ENCODE measurements at regions not wholly inside any gene's neighbourhood (a gene's known extent, or its start where the extent isn't known, plus 50 kb on each side); places are given as distances from the start of the nearest gene placed in this dataset.

- CTCF ChIA-PET = no interaction called here
- peaks cover 11% of the 10 kb centered on the region for H3K4me1 Mint-ChIP-seq (ENCODE audit: low read depth, unreplicated experiment)
- H3K4me1 ChIP-seq = peaks cover 10% of the 10 kb centered on the region
- TF ChIP-seq CTCF (IDR thresholded peaks at IDR 0.05; ENCODE audit: insufficient read depth in 1 of 2, low read depth in 1 of 2, low read length in 1 of 2, severe bottlenecking in 1 of 2, unreplicated experiment in 1 of 2) = no peak
- H3K36me3 ChIP-seq (ENCODE audit: control insufficient read depth, insufficient read depth, low read length) = no peaks in the 10 kb centered on the region
- BruUV-seq (replicated peaks) = no TSS peak
- POLR2A ChIA-PET = no interaction called here
- DNase-seq = no peak
- peaks cover 2% of the 10 kb centered on the region for H3K27me3 Mint-ChIP-seq (ENCODE audit: insufficient read depth, unreplicated experiment)
- no peak overlapping the region for H3K27ac Mint-ChIP-seq (ENCODE audit: unreplicated experiment)
- no peaks in the 10 kb centered on the region for H3K9me3 ChIP-seq
- no peak overlapping the region for H3K4me3 Mint-ChIP-seq (ENCODE audit: unreplicated experiment)
- intact Hi-C loops (cut with micrococcal nuclease; ENCODE audit: unreplicated experiment) = no loop called here
- no peak overlapping the region for H3K4me3 ChIP-seq (ENCODE audit: low read depth, low read length)
- no peaks in the 10 kb centered on the region for H3K36me3 Mint-ChIP-seq (ENCODE audit: insufficient read depth, unreplicated experiment)
- no peaks in the 10 kb centered on the region for H3K27me3 ChIP-seq (replicated peaks; ENCODE audit: control insufficient read depth, insufficient read depth, low read length)
- peaks cover 16% of the 10 kb centered on the region for H3K9me3 Mint-ChIP-seq (ENCODE audit: unreplicated experiment)
Measured at GRCh38 chr1:199448646-199449045, 578.9 kb upstream of the NR5A2 start.

DNA sequence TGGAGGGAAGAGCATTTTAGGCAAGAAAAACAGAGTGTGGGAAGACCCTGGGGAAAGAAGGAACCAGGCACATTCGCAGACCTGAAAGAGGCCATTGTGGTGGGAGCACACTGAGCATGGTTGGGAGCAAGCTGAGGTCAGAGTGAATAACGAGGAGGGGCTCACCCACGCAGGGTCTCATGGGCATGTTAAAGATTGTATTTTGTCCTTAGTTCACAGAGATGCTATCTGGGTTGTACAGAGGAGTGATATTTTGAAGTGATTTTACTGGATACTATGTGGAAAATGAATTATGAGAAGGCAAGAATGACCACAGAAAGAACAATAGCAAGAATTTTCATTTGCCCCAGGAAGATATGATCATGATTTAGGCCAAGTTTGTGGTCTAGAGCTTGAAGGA is 578.3 kb upstream of the NR5A2 start:
- no peaks in the 10 kb centered on the region for H3K36me3 ChIP-seq (ENCODE audit: control insufficient read depth, insufficient read depth, low read length)
- peaks cover 10% of the 10 kb centered on the region for H3K4me1 ChIP-seq
- ChIA-PET CTCF (no interaction called here), POLR2A (no interaction called here)
- Mint-ChIP-seq H3K36me3 (ENCODE audit: insufficient read depth, unreplicated experiment) (no peaks in the 10 kb centered on the region), H3K27ac (ENCODE audit: unreplicated experiment) (no peak overlapping the region), H3K4me1 (ENCODE audit: low read depth, unreplicated experiment) (peaks cover 11% of the 10 kb centered on the region), H3K27me3 (ENCODE audit: insufficient read depth, unreplicated experiment) (peaks cover 2% of the 10 kb centered on the region), H3K9me3 (ENCODE audit: unreplicated experiment) (peaks cover 16% of the 10 kb centered on the region), H3K4me3 (ENCODE audit: unreplicated experiment) (no peak overlapping the region)
- H3K4me3 ChIP-seq (ENCODE audit: low read depth, low read length) = no peak overlapping the region
- H3K27me3 ChIP-seq (replicated peaks; ENCODE audit: control insufficient read depth, insufficient read depth, low read length) = no peaks in the 10 kb centered on the region
- no peaks in the 10 kb centered on the region for H3K9me3 ChIP-seq
- no peak for TF ChIP-seq CTCF (IDR thresholded peaks at IDR 0.05; ENCODE audit: insufficient read depth in 1 of 2, low read depth in 1 of 2, low read length in 1 of 2, severe bottlenecking in 1 of 2, unreplicated experiment in 1 of 2)
- no TSS peak for BruUV-seq (replicated peaks)
- no peak for DNase-seq
- intact Hi-C loops (cut with micrococcal nuclease; ENCODE audit: unreplicated experiment) = no loop called here

- Mint-ChIP-seq H3K9me3 (ENCODE audit: unreplicated experiment) (peaks cover 16% of the 10 kb centered on the region), H3K27me3 (ENCODE audit: insufficient read depth, unreplicated experiment) (peaks cover 2% of the 10 kb centered on the region), H3K36me3 (ENCODE audit: insufficient read depth, unreplicated experiment) (no peaks in the 10 kb centered on the region), H3K27ac (ENCODE audit: unreplicated experiment) (no peak overlapping the region), H3K4me3 (ENCODE audit: unreplicated experiment) (no peak overlapping the region), H3K4me1 (ENCODE audit: low read depth, unreplicated experiment) (peaks cover 11% of the 10 kb centered on the region)
- Histone ChIP-seq H3K27me3 (replicated peaks; ENCODE audit: control insufficient read depth, insufficient read depth, low read length) (no peaks in the 10 kb centered on the region), H3K4me1 (peaks cover 10% of the 10 kb centered on the region), H3K9me3 (no peaks in the 10 kb centered on the region), H3K4me3 (ENCODE audit: low read depth, low read length) (no peak overlapping the region), H3K36me3 (ENCODE audit: control insufficient read depth, insufficient read depth, low read length) (no peaks in the 10 kb centered on the region)
- no peak for DNase-seq
- intact Hi-C loops (cut with micrococcal nuclease; ENCODE audit: unreplicated experiment) = no loop called here
- no peak for TF ChIP-seq CTCF (IDR thresholded peaks at IDR 0.05; ENCODE audit: insufficient read depth in 1 of 2, low read depth in 1 of 2, low read length in 1 of 2, severe bottlenecking in 1 of 2, unreplicated experiment in 1 of 2)
- POLR2A ChIA-PET = no interaction called here
- CTCF ChIA-PET = no interaction called here
- no TSS peak for BruUV-seq (replicated peaks)
Measured at GRCh38 chr1:199449681-199450080, 577.8 kb upstream of the NR5A2 start.

Measured in Caco-2 (cell line).